ENCODE measurements at regions not wholly inside any gene's neighbourhood (a gene's known extent, or its start where the extent isn't known, plus 50 kb on each side); places are given as distances from the start of the nearest gene placed in this dataset.

DNA sequence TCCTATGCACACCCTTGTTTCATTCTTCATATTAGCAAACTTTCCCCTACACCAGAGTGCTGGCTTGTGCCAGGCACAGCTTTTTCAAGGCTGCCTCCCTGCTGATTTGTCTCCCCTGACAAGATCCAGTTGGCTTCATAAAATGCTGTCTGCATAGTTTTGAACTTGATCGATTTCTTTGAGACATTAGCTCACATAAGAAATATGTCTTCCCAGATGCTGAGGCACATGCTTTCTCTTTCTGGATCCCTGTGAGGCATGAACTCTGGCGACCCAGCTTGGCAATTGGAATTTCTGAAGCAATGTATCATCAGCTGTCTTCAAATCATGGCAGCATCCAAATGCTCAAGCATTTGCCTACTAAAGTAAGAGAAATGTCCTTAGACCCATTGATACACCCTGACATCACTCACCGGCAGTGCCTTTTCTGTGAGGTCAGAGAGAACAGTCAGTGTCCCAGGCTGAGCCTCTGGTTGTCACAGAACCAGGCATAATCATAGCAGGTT lies 616.4 kb upstream of the GHITM start:
- Histone ChIP-seq H3K36me3 (replicated peaks; ENCODE audit: low read depth, low read length) (no peaks in the 10 kb centered on the region), H3K9ac (ENCODE audit: low read length) (no peak overlapping the region), H3K4me2 (ENCODE audit: low read length) (no peak overlapping the region), H3K79me2 (ENCODE audit: low read length) (no peaks in the 10 kb centered on the region), H3K4me3 (ENCODE audit: low read length) (no peak overlapping the region), H3K27me3 (ENCODE audit: low read depth, low read length) (no peaks in the 10 kb centered on the region), H3K4me1 (ENCODE audit: low read length) (no peaks in the 10 kb centered on the region), H3K9me3 (ENCODE audit: insufficient read depth, low read length) (no peaks in the 10 kb centered on the region), H4K20me1 (ENCODE audit: insufficient read depth, low read length) (no peaks in the 10 kb centered on the region), H2AFZ (ENCODE audit: low read depth, low read length) (no peak overlapping the region), H3K27ac (ENCODE audit: low read length) (no peak overlapping the region)
- no peak for TF ChIP-seq CTCF (IDR thresholded peaks at IDR 0.05; ENCODE audit: low read depth, low read length)
- TF ChIP-seq EZH2phosphoT487 (IDR thresholded peaks at IDR 0.05; ENCODE audit: low read depth) = no peak

GRCh38 chr10:83527934-83528333 lies 611.4 kb upstream of the GHITM start:
- no peak overlapping the region for H3K4me2 ChIP-seq (ENCODE audit: low read length)
- H3K9ac ChIP-seq (ENCODE audit: low read length) = no peak overlapping the region
- no peaks in the 10 kb centered on the region for H3K27me3 ChIP-seq (ENCODE audit: low read depth, low read length)
- H3K9me3 ChIP-seq (ENCODE audit: insufficient read depth, low read length) = no peaks in the 10 kb centered on the region
- no peaks in the 10 kb centered on the region for H3K4me1 ChIP-seq (ENCODE audit: low read length)
- TF ChIP-seq EZH2phosphoT487 (IDR thresholded peaks at IDR 0.05; ENCODE audit: low read depth) (no peak), CTCF (IDR thresholded peaks at IDR 0.05; ENCODE audit: low read depth, low read length) (no peak)
- no peak overlapping the region for H2AFZ ChIP-seq (ENCODE audit: low read depth, low read length)
- no peaks in the 10 kb centered on the region for H3K79me2 ChIP-seq (ENCODE audit: low read length)
- H3K36me3 ChIP-seq (replicated peaks; ENCODE audit: low read depth, low read length) = no peaks in the 10 kb centered on the region
- no peaks in the 10 kb centered on the region for H4K20me1 ChIP-seq (ENCODE audit: insufficient read depth, low read length)
- no peak overlapping the region for H3K4me3 ChIP-seq (ENCODE audit: low read length)
- H3K27ac ChIP-seq (ENCODE audit: low read length) = no peak overlapping the region

DNA sequence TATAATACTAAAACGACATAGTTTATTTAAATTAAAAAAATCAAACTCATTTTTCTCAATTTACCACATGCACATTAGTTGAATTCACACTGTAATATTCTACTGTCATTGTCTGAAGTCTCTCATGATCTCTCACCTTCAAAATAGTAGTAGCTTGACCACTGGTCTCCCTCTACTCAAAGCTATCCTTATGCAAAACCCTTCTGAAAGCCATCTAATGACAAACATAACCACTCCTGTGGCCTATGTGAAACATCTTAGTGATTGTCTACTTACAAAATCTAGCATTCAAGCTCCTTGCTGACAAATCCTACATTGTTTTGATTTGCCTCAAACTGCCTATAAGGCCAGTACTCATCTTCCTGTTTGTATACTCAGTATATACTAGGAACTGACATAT lies 606.0 kb upstream of the GHITM start:
- no peak overlapping the region for H3K4me2 ChIP-seq (ENCODE audit: low read length)
- H3K4me1 ChIP-seq (ENCODE audit: low read length) = no peaks in the 10 kb centered on the region
- H3K36me3 ChIP-seq (replicated peaks; ENCODE audit: low read depth, low read length) = no peaks in the 10 kb centered on the region
- H3K27ac ChIP-seq (ENCODE audit: low read length) = no peak overlapping the region
- H3K4me3 ChIP-seq (ENCODE audit: low read length) = no peak overlapping the region
- H3K9me3 ChIP-seq (ENCODE audit: insufficient read depth, low read length) = no peaks in the 10 kb centered on the region
- H3K9ac ChIP-seq (ENCODE audit: low read length) = no peak overlapping the region
- H3K27me3 ChIP-seq (ENCODE audit: low read depth, low read length) = no peaks in the 10 kb centered on the region
- H4K20me1 ChIP-seq (ENCODE audit: insufficient read depth, low read length) = no peaks in the 10 kb centered on the region
- no peaks in the 10 kb centered on the region for H3K79me2 ChIP-seq (ENCODE audit: low read length)
- H2AFZ ChIP-seq (ENCODE audit: low read depth, low read length) = no peak overlapping the region
- TF ChIP-seq EZH2phosphoT487 (IDR thresholded peaks at IDR 0.05; ENCODE audit: low read depth) (no peak), CTCF (IDR thresholded peaks at IDR 0.05; ENCODE audit: low read depth, low read length) (no peak)

GRCh38 chr10:83536426-83536825 lies 602.9 kb upstream of the GHITM start:
- H2AFZ ChIP-seq (ENCODE audit: low read depth, low read length) = no peak overlapping the region
- no peaks in the 10 kb centered on the region for H3K79me2 ChIP-seq (ENCODE audit: low read length)
- no peak overlapping the region for H3K9ac ChIP-seq (ENCODE audit: low read length)
- no peak for TF ChIP-seq EZH2phosphoT487 (IDR thresholded peaks at IDR 0.05; ENCODE audit: low read depth)
- no peak for TF ChIP-seq CTCF (IDR thresholded peaks at IDR 0.05; ENCODE audit: low read depth, low read length)
- H4K20me1 ChIP-seq (ENCODE audit: insufficient read depth, low read length) = no peaks in the 10 kb centered on the region
- H3K36me3 ChIP-seq (replicated peaks; ENCODE audit: low read depth, low read length) = no peaks in the 10 kb centered on the region
- H3K4me2 ChIP-seq (ENCODE audit: low read length) = no peak overlapping the region
- H3K4me3 ChIP-seq (ENCODE audit: low read length) = no peak overlapping the region
- no peaks in the 10 kb centered on the region for H3K9me3 ChIP-seq (ENCODE audit: insufficient read depth, low read length)
- H3K4me1 ChIP-seq (ENCODE audit: low read length) = peaks cover 24% of the 10 kb centered on the region
- H3K27ac ChIP-seq (ENCODE audit: low read length) = no peak overlapping the region
- no peaks in the 10 kb centered on the region for H3K27me3 ChIP-seq (ENCODE audit: low read depth, low read length)
